NCI-H146 treated with DMSO at 0.1 percent for 48 hours (cell line): ENCODE measurements at regions not wholly inside any gene's neighbourhood (a gene's known extent, or its start where the extent isn't known, plus 50 kb on each side); places are given as distances from the start of the nearest gene placed in this dataset.

Experiments used
- DNase-seq: peaks from one replicate; lab custom pipeline; 2025; ENCODE audit not compliant: unreplicated experiment; lab: John Stamatoyannopoulos, UW

GRCh38 chr1:2932671-2933350 lies 88.5 kb upstream of the ACTRT2 start:
- no peak for DNase-seq

DNA sequence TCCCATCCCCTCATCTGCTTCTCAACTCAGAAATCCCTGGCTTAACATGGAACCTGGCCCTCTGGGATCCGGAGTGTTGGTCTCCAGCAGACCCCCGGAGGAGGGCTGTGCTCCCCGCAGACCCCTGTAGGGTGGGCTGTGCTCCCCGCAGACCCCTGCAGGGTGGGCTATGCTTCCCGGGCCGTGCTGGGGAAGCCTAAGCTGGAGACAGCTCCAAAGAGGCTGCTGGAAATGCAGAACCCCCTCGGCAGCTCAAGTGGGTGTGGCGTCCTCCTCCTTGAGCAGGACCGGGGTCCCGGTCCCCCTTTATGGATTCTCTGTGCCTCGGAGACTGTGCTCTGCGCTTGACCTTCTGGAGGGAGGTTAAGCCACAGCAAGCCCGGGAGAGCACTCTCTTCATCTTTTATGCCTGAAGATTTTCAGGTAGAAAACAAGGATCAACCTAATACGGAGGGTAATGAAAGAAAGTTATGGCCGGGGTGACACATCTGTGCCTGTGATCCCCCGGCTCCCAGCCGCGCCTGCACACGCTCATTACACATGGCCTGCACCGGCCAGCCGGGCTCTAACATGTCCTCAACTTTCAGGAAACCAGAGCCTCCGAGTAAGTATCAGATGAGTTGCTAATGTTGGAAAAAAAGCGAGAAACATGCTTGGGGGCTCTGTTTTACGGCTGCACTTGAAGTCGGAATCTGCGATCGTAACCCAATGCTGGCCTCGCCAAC lies 87.7 kb upstream of the ACTRT2 start:
- DNase-seq: no peak

GRCh38 chr1:2934156-2934540 lies 87.1 kb upstream of the ACTRT2 start:
- no peak for DNase-seq

DNA sequence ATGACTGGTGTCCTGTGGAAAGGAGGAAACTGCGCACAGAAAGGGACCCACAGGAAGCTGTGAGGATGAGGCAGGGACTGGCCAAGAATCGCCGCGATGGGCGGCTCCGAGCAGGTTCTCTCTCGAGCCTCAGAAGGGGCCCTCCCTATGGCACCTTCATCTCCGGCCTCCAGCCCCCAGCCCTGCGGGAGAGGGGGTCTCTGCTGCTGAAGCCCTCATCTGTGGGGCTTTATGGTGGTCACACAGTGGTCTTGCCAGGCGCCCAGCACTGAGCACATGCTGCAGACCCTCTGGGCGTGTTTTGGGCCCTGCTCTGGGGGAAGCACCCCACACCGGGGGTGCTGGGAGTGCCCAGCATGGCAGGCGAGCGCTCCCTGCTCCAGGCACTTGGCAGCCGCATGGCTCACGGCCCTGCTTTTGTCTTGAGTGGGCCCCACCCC lies 86.6 kb upstream of the ACTRT2 start:
- DNase-seq: no peak

DNA sequence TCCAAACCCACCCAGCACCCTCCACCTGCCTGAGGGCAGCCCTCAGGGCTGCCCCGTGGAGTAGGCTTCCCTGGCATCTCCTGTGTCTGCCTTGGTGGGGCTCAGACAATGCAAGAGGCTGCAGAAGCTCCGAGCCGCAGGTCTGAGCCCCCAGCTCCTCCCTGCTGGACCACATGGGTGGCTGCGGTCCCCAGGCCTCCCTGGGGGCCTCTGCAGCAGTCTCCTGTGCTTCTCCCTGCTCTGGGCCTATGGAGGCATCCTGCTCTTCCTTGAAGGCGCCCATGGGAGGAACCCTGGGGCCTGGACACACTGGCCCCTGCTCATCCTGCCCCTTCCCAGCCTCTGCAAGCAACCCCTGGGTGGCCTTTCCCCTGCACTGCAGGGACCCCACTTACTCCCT lies 86.1 kb upstream of the ACTRT2 start:
- DNase-seq: no peak

GRCh38 chr1:2935751-2936390 lies 85.4 kb upstream of the ACTRT2 start:
- no peak for DNase-seq

- no peak for DNase-seq
Measured at GRCh38 chr1:2936559-2937515, 84.4 kb upstream of the ACTRT2 start.

DNA sequence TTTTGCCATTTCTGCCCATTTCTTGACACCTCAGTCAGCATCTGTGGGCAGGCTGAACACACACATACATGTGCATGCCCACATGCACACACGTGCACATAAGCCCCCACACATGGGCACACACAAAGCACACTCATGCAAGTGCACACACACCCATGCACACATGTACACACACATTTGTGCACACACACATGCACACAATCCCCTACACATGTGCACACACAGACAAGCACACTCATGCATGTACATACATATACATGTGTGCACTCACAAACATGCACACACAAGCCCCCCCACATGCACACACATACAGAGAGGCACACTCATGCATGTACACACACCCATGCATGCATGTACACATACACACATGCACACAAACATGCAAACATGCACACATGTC lies 83.5 kb upstream of the ACTRT2 start:
- no peak for DNase-seq

DNA sequence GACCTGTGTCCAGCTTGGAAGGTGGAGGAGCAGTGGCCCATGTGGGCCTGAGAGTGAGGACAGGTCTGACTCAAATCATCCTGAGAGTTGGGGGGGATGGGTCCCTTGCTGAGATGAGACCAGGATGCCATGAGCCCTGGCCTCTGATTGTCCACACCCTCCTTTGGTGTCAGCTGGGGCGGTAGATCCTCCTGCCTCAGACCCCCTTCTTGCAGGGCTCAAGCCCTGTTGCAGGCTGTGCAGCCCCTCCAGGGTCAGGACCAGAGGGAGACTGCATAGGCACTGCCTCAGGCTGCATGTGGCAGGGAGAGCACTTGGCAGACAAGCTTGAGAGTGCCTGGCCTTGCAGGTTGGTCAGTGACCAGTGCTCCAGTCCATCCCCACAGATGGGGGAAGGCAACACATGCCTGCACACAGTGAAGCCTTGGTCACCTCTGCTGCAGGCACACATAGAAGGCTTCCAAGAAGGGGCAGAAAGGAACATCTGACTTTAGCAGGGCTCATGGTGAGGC lies 82.2 kb upstream of the ACTRT2 start:
- no peak for DNase-seq

GRCh38 chr1:2940178-2940577 lies 81.1 kb upstream of the ACTRT2 start:
- no peak for DNase-seq

- no peak for DNase-seq
Measured at GRCh38 chr1:2941040-2941439, 80.2 kb upstream of the ACTRT2 start.

DNA sequence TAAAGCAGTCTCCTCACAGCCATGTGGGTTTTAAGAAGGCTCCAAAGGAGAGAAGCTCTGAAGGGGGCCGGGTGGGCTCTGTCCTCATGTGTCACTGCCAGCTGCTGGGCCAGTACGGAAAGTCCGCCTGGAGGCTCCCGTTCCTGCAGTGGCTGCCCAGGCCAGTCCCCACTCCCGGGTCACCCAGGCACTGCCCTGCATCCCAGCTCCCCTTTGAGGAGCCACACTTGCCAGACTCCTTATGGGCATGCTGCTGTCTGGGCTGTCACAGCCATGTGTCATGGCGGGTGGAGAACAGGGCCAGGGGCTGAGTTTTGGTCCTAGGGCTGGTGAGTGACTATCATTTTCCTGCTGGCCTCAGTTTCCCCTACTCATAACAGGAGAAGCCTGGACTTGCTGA lies 79.4 kb upstream of the ACTRT2 start:
- DNase-seq: no peak

- no peak for DNase-seq
Measured at GRCh38 chr1:2942410-2942809, 78.9 kb upstream of the ACTRT2 start.

DNA sequence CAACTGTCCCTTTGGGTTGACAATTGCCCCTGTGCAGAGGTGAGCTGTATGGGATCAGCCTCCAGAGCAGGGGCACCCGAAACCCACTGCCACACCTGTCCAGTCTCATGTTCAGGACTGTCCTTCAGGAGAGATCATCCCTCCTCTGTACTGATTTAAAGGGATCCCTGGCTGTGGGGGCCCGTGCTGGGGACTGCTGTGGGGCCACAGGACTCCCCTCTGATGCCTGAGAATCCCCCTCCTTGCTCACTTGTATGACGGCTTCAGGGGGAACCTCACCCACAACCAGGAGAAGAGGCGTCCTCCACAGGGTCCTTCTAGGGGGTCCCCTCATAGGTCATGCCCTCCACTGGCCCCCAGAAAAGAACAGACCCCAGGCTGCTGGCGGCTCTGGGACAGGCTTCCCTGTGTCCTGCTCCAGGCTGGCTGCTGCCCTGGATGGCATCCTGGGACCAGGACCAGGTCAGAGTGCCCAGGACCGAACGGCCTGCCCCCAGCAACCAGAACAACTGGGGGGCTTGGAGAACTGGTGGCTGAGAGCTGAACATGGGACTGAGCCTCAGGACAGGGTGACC lies 77.5 kb upstream of the ACTRT2 start:
- DNase-seq: no peak

GRCh38 chr1:2944705-2945104 lies 76.6 kb upstream of the ACTRT2 start:
- DNase-seq: no peak

DNA sequence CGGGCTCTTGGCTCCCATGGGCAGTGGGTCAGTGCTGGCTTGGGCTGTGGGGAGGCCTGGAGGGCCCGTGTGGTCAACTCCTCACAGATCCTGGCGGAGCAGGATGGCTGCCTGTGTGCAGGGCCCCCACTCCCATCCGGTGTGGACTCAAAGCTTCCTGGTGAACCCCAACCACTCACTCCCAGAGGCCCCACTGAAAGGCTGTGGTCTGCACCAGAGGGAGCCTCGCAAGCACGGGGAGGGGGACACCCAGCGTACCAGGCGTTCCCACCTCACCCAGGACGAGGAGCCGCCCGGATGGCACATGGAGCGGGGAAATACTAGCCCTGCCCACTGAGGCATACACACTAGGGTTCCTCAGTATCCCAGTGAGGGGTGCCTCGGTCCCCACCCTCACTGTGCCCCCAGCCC lies 75.4 kb upstream of the ACTRT2 start:
- no peak for DNase-seq

DNA sequence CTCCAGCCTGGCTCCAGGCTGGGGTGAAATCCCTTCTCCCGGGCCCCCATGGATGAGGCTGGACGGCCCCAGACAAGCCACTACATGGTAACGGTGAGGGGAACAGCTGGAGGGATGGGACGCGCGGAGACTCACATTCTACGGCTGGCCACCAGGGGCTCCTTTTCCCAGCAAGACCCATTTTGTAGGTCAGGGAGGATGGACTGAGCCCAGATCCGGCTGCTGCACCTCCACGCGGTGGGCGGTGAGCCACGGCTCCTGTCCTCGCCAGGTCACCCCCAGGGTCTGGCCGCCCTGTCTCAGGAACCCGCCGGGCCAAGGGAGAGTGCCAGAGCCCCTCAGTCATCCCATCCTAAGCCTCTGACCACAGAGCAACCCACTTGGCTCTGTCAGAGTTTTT lies 75.0 kb upstream of the ACTRT2 start:
- no peak for DNase-seq

GRCh38 chr1:2946999-2947690 lies 74.1 kb upstream of the ACTRT2 start:
- DNase-seq: no peak

- DNase-seq: no peak
Measured at GRCh38 chr1:2948001-2948750, 73.1 kb upstream of the ACTRT2 start.
